NCI-H1048 (cell line): ENCODE measurements at regions not wholly inside any gene's neighbourhood (a gene's known extent, or its start where the extent isn't known, plus 50 kb on each side); places are given as distances from the start of the nearest gene placed in this dataset.
"Not testable (repeated sequence)": the region's sequence is repeated elsewhere in the genome, so short reads cannot be mapped to it uniquely, and the experiment has no call there.

Source experiments
- DNase-seq: peaks from one replicate; lab custom pipeline; 2025; lab: John Stamatoyannopoulos, UW

DNA sequence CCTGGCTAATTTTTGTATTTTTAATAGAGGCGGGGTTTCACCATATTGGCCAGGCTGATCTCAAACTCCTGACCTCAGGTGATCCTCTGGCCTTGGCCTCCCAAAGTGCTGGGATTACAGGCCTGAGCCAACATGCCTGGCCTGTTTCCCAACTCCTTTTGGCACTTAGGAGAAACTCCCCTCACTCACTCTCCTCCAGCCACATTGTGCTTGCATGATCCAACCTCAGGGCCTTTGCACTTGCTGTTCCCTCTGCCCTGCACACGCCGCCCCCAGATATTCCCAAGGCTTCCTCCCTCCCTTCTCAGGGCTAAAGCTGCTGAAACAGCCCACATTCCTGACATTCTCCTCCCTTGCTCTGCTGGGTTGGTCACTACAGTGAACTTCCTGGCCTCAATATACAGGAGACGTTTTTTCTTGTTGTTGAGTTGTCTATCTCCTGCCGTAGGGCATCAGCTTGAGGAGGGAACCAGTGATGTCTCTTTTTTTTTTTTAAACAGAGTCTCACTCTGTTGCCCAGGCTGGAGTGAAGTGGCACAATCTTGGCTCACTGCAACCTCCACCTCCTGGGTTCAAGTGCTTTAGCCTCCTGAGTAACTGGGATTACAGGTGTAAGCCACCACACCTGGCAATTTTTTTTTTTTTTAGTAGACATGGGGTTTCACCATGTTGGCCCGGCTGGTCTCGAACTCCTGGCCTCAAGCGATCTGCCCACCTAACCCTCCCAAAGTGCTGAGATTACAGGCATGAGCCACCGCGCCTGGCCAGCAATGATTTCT, 61.4 kb upstream of the PTPN1 start:
- not testable (repeated sequence) for DNase-seq

DNA sequence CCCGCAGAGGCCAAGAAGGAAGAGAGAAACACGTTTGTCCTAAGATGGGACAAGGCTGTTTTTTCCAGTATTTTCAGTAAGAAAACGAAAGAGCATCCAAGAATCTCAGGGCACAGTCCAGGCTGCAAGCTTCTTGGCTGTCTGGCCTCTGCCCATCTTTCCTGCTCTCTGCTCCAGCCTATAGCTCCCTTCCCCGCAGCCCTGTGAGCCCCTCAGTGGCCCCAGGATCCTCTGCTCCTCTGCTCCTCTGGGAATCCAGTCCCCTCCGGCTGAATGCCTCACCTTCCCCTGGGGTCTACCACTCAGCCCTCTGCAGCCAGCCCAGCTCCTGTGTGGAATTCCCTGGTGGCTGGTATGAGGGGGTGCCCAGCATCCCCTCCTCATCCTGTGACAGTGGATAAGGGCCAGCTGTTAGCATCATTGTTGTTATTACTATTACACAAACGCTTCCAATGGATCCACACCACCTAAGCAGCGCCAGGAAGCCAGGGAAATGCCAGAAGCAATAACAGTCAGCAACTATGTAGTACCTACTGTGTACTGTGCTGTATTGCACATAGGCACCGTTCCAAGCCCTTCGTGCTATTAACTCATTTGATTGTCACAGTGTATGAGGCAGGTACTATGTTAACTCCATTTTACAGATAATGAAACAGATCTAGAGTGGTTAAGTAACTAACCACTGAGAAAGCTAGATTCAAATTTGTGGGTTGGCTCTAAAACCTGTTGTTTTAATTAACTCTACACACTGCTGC, 60.3 kb upstream of the PTPN1 start:
- DNase-seq, result no peak

DNA sequence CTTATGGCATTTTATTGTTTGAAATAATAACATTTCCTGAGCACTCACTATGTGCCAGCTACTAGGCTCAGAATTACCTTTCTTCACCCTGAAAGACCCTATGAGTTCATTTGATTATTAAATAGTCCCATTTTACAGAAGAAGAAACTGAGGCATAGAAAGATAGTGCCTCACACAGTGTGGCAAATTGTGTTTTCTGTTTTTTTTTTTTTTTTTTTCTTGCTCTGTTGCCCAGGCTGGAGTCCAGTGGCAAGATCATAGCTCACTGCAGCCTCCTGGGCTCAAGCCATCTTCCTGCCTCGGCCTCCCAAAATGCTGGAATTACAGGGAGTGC, 59.7 kb upstream of the PTPN1 start:
- no peak for DNase-seq

DNA sequence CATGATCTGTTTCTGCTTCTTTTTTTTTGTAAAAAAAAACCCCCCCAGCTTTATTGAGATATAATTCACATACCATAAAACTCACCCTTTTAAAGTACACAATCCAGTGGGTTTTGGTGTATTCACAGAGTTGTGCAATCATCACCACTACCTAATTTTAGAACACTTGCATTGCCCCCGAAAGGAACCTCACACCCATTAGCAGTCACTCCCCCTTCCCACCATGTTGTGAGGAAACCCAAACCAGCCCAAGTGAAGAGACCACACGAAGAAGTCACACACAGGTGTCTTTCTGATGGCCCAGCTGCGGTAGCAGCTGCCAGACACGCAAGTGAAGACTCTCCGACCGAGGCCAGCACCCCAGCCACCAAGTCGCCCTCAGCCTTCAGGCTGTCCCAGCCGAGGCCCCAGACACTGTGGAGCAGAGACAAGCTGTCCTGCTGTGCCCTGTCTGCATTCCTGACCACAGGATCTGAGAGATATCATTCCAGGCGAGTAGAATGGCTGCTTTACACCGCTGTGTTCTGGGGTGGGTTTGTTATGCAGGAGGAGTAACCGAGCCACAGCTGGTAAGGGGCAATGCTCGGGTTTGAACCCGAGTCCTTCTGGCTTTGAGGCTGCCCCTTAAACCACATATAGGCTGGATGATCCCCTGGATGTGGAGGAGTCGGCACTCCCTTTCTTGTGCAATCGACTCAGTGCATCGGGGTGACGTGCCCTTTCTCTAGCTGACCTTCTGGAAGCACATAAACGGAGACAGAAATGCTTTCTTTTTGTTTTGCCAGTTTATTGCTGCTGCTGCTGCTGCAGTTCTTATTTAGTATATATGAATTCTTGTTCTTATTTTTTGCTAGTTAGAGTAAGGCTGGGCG, 59.1 kb upstream of the PTPN1 start:
- DNase-seq, result no peak

DNA sequence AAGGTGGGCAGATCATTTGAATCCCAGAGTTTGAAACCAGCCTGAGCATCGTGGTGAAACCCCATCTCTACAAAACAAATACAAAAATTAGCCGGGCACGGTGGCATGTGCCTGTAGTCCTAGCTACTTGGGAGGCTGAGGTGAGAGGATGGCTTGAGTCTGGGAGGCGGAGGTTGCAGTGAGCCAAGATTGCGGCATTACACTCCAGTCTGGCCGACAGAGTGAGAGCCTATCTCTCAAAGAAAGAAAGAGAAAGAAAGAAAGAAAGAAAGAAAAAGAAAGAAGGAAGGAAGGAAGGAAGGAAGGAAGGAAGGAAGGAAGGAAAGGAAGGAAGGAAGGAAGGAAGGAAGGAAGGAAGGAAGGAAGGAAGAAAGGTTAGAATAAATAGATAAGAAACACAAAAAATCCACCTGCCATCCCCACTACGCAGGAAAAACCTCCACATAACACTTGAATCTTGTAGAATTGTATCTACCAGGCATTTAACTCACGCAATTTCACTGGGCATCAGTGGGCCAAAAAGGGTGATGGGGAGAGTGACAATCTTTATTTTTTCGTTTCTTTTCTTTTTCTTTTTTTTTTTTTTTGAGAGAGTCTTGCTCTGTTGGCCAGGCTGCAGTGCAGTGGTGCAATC, 58.3 kb upstream of the PTPN1 start:
- DNase-seq, result not testable (repeated sequence)

DNA sequence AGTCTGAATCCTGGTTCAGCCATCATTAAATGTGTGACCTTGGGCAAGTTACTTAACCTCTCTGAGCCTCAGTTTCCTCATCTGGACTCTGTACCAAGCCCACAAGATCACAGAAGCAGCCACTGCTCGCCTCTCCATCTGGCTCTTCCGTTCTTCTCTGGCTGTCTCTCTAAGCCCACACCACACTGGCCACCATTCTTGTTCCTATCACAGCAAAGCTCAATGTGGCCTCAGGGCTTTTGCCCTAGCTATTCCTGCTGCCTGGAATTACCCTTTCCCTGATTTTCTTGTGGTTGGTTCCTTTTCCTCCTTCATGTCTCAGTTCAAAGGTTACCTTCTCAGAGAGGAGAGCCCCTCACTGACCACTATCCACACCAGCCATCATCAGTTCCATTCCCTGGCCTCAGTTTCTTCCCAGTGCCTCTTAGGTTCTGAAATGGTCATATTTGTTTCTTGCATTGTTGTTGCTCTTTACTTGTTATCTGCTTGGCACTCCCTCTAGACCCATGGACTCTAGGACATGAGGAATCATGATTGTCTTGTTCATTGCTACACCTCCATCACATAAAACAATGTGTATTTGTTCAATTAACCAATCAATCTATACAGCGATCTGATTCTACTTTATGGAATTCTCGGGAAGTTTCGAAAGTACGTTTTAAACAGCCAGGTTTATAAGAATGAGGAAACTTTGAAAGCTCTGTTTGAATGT, 56.5 kb upstream of the PTPN1 start:
- DNase-seq, result no peak

DNA sequence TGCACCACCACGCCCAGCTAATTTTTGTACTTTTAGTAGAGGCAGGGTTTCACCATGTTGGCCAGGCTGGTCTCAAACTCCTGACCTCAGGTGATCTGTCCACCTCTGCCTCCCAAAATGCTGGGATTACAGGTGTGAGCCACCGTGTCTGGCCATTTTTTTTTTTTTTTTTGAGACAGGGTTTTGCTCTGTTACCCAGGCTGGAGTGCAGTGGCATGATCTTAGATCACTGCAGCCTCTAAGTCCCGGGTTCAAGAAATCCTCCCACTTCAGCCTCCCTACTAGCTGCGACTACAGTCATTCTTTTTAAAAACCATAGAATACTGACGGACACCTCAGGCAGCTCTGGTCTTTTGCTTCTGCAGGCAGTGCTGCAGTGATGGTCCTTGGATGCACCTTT, 54.9 kb upstream of the PTPN1 start:
- DNase-seq, result not testable (repeated sequence)

DNA sequence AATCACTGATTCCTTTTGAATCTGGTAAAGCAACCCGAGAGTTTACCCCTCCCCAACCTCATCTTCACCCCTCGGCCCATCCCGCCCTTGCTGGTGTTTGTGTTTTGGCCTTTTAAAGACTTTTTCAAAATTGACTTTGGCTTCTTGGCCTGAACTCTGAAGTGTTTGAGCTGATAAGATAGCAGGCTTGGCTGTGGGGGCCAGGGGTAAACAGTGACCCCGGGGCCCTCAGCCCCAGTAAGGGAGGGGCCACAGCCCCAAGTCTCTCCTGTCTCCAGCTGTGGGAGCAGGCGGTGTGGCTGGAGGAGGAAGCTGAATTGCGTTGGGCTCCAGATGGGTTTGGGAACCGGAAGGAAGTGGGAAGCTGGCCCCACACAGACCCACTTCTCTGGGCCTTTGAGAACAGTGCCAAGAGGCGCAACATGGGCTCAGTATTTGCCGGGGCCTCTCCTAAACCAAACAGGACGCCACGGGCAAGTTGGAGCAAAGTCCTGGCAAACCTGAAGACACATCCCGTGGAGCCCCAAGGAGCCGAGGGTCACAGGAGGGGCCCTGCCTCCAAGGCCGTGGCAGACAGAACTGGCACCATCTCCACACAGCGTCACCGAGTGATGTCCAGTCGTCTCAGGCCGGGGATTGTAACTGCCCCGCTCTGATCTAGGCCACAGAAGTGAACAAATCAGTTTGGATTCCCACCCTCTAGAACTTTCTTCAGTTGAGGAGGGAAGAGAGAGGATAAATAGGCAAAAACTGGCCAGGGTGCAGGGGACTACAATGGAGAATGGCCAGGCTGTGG, 54.3 kb upstream of the PTPN1 start:
- no peak for DNase-seq

DNA sequence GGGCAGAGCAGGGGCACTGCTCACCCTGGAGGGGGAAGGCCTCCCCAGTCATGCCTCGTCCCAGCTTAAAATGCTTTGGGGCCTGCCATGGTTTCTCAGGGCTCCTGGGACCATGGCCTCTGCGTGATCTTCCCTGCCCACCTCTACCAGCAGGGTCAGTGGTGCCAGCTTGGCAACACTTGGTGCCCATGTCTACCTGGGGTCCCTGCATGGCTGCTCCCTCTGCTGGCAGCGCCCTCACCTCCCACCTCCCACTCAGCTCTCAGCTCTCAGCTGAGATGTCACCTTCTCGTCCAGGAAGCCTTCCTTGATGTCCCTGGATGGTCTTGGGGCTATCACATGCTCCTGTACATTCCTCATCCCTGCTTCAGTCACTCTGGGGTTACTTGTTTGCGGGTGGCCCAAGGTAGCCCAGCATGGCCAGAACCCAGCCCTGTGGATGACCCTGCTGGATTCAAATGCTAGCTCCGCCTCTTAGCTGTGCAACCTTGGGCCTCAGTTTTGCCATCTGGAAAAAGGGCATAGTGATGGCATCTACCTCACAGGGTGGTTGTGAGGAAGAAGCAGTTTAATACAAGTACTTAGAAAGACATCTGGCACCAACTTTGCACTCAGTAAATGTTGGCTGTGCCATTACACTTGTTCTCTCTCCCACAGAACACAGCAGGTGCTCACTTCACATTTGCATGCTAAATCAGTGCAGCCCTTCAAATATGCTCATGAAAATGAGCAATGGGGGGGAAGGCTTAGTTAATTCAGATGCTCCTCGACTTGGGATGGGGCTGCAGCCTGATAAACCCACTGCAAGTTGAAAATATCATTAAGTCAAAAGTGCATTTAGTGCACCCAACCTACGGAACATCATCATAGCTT, 53.5 kb upstream of the PTPN1 start:
- DNase-seq, result no peak

DNA sequence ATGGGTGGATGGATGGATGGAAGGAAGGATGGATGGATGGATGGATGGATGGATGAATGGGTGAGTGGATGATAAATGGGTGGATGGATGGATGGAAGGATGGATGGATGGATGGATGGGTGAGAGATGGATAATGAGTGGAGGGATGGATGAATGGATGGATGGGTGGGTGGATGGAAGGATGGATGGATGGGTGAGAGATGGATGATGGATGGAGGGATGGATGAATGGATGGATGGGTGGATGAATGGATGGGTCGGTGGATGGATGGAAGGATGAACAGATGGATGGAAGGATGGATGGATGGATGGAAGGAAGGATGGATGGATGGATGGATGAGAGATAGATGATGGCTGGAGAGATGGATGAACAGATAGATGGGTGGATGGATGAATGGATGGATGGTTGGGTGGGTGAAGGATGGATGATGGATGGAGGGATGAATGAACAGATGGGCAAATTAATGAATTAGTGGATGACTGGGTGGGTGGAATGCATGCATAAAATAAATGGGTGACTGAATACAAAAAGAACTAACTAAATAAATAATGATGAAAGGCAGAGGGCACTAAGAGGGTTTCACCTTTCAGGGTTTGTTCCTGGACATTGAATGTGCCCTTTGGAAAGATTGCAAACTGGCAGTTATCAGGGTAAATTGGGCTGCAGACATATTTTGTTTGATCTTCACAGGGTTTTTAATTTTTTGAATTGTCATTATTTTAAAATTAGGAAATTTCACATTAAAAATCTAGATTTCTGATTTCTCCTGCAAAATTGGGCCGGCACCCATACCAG, 50.9 kb upstream of the PTPN1 start:
- no peak for DNase-seq

DNA sequence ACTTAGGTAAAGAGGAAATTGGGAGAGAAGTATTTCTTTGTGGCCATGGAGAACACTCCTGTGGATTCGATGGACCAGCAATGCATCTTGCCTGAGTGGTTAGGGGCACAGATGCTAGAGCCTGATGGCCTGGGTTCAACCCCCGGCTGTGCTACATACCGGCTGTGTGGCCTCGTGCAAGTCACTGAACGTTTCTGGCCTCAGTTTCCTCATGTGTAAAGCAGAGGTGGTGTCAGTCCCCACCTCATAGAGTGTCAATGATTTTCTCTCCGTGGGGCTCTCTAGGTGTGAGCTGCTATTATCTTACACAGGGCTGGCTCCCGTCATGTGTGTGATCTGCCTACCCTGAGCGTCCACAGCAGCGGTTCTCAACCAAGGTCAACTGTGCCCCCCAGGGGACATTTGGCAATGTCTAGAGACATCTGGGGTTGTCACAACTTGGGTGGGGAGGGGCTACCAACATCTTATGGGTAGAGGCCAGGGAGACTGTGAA, 50.0 kb upstream of the PTPN1 start:
- no peak for DNase-seq
